Lower leg skin (tissue), 4 donors: ENCODE measurements at regions not wholly inside any gene's neighbourhood (a gene's known extent, or its start where the extent isn't known, plus 50 kb on each side); places are given as distances from the start of the nearest gene placed in this dataset.

ENCODE experiments used
- DNase-seq, 2 donors: peaks; one replicate each; pipeline ENCODE4 v3.0.0-alpha.2; 2019; ENCODE audit warnings: low spot score in 2 of 2
- H3K4me3 ChIP-seq: fragments of 200-600 bp; sonication (generic); 2 replicates; pipeline ENCODE4 v1.5.1; 2017; ENCODE audit warnings: mild to moderate bottlenecking, low read depth; ENCODE audit not compliant: poor library complexity, severe bottlenecking
- POLR2A ChIP-seq, 2 donors: fragments of 450-650 bp; IDR thresholded peaks; one replicate each; pipeline ENCODE4 v1.6.1; 2016 to 2017; ENCODE audit warnings: antibody characterized with exemption in 2 of 2, mild to moderate bottlenecking in 1 of 2, moderate library complexity in 1 of 2
- WGBS, 2 donors: methylation state at CpG; one replicate each; pipeline ENCODE4 v1.1.5; 2018; 5-methylcytosine and 5-hydroxymethylcytosine counted together
- intact Hi-C: fragments of 100-400 bp; cut with DNase I; formaldehyde crosslinking; loops from one replicate; pipeline ENCODE4 v1.15.0; 2023; ENCODE audit warnings: low total_unique reads
- TF ChIP-seq, protein P1 (sequence below), 3 donors: fragments of 450-650 bp; IDR thresholded peaks; one replicate each; pipeline ENCODE4 v1.5.1; 2016; ENCODE audit warnings: antibody characterized with exemption in 3 of 3, mild to moderate bottlenecking in 3 of 3, moderate library complexity in 2 of 3

DNA sequence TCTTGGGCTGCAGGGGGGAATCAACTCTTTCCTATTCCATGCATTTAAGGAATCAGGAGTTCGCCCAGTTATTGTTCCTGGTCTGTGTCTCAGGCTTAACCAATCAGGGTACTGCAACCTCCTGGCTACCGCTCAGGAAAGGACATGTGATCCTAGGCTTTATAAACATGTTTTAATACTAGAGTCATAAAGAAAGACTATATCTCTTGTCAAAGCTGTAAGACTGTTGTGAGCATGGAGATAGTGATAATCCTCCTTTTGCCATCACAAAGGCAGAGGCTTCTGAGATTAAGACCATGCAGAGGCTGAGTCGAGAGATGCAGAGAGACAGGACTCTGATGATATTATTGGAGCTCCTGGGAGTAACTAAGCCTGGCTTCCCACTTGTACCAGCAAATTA is 137.0 kb downstream of the YIPF5 start:
- intact Hi-C loops: no loop called here
- DNase-seq: no peak
- no peak overlapping the region for H3K4me3 ChIP-seq
- TF ChIP-seq, protein P1, sequence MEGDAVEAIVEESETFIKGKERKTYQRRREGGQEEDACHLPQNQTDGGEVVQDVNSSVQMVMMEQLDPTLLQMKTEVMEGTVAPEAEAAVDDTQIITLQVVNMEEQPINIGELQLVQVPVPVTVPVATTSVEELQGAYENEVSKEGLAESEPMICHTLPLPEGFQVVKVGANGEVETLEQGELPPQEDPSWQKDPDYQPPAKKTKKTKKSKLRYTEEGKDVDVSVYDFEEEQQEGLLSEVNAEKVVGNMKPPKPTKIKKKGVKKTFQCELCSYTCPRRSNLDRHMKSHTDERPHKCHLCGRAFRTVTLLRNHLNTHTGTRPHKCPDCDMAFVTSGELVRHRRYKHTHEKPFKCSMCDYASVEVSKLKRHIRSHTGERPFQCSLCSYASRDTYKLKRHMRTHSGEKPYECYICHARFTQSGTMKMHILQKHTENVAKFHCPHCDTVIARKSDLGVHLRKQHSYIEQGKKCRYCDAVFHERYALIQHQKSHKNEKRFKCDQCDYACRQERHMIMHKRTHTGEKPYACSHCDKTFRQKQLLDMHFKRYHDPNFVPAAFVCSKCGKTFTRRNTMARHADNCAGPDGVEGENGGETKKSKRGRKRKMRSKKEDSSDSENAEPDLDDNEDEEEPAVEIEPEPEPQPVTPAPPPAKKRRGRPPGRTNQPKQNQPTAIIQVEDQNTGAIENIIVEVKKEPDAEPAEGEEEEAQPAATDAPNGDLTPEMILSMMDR (IDR thresholded peaks at IDR 0.05): no peak
- TF ChIP-seq POLR2A (IDR thresholded peaks at IDR 0.05): no peak
- 74 to 92% methylated on average over 3 of the region's 3 CpGs for WGBS, 2 donors

DNA sequence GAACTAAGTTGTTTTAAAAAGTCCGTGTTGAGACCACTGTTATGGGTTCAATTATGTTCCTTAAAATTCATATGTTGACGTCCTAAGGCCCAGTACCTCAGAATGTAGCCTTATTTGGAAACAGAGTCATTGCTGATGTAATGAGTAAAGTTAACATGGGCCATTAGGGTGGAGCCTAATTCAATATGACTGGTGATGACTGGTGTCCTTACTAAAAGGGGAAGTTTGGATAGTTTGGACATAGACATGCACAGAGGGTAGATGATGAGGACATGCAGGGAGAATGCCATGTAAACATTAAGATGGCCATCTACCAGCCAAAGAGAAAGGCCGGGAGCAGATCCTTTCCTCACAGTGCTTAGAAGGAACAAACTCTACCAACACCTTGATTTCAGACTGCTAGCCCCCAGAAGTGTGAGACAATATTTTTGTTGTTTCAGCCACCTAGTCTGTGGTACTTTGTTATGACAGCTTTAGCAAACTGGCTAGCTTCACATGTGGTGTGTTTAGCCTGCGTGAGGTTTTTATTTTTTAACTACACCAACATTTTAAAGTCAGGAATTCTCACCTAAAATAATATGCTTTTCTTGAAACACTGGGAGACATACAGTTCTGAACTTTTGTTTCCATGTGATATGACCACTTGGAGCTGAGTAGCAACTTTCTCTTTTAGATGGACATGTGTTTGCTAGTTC is 135.3 kb downstream of the YIPF5 start:
- no peak for DNase-seq
- intact Hi-C loops: no loop called here
- H3K4me3 ChIP-seq: no peak overlapping the region
- no peak for TF ChIP-seq POLR2A (IDR thresholded peaks at IDR 0.05)
- TF ChIP-seq, protein P1 (IDR thresholded peaks at IDR 0.05): no peak
- WGBS, 2 donors: 81 to 93% methylated on average over 4 of the region's 4 CpGs

DNA sequence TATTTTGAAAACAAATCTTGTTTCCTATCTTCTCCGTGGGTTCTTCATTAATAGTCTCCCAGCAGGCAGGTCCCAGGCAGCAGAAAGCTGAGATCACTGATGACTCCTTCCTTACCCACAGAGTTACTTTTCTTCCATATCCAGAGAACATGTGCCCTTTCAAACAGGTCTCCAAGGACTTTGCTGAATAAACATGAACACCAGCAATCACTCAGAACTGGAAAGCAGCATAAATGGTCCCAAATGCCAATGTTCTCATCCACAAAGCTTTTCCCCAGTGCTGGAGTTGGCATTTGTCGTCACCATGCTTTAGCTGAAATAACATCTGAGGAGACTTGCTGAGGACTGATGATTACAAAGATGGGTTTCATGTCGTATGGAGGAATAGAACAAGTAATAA is 134.0 kb downstream of the YIPF5 start:
- no peak overlapping the region for H3K4me3 ChIP-seq
- WGBS, 2 donors: 80 to 84% methylated on average over 3 of the region's 3 CpGs
- intact Hi-C loops: no loop called here
- TF ChIP-seq POLR2A (IDR thresholded peaks at IDR 0.05): no peak
- TF ChIP-seq, protein P1 (IDR thresholded peaks at IDR 0.05): no peak
- DNase-seq: no peak

DNA sequence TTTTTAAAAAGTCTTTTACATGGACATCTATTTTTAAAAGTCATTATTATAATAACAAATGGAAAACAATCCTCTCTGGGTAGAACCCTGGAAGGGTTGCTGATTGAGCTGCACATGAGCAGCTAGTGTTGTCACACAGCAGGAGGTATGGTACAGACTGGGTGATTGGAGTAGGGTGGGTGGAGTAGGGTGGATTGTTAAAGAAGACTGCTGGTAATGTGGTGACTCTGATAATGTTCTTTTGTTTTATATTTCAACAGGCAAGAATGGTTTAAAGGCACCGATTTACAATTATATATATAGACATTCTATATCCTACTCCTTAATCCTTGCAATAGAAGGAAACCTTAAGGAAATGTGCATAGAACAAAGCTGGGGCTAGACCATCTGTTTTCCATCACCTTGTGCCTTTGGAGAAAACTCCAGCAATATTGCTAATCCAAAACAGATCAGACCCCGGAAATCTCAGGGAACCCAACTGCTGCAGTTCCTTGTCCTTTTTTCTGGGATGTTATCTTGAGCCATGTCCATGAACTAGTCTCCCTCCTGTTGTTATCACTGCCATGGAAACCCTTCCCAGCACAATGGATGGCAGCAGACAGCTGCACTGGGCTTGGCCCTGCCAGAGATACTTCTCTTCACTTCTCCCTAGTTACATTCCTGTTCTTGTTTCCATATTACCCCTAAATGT is 129.7 kb downstream of the YIPF5 start:
- TF ChIP-seq, protein P1 (IDR thresholded peaks at IDR 0.05): no peak
- TF ChIP-seq POLR2A (IDR thresholded peaks at IDR 0.05): no peak
- no peak for DNase-seq
- 50 to 53% methylated on average over 2 of the region's 2 CpGs for WGBS, 2 donors
- intact Hi-C loops: no loop called here
- no peak overlapping the region for H3K4me3 ChIP-seq

DNA sequence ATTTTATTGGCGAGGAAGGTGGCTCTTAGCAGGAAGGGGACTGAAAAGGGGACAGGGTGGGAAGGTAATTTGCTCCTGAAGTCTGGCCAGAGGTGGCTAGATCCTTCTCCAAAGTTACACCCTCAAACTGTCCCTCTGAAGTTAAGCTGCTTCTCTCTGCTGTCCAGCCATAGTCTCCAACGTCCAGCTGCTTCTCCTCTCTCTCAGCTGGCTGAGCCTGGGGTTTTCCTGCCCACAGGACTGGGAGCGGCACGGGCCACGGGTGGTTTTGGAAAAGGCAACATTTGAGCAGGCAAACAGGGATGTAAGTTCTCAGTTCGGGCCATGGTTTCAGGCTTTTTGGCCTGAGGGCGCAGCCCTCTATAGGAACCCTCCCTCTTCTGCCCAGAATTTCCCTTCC is 128.3 kb downstream of the YIPF5 start:
- intact Hi-C loops: no loop called here
- H3K4me3 ChIP-seq: no peak overlapping the region
- WGBS, 2 donors: 72 to 78% methylated on average over 7 of the region's 7 CpGs
- TF ChIP-seq POLR2A (IDR thresholded peaks at IDR 0.05): no peak
- TF ChIP-seq, protein P1 (IDR thresholded peaks at IDR 0.05): no peak
- no peak for DNase-seq
